GM18951 (cell line): ENCODE measurements at regions not wholly inside any gene's neighbourhood (a gene's known extent, or its start where the extent isn't known, plus 50 kb on each side); places are given as distances from the start of the nearest gene placed in this dataset.

ENCODE experiments used
- POLR2A ChIP-seq: IDR thresholded peaks from 4 replicates; pipeline ENCODE4 v1.6.1; 2011; ENCODE audit warnings: mild to moderate bottlenecking; ENCODE audit not compliant: insufficient read length, insufficient read depth; ENCODE audit errors: extremely low read depth
- in situ Hi-C: fragments of 300-500 bp; cut with MboI; formaldehyde crosslinking; loops from one replicate; pipeline ENCODE4 v1.12.0; 2022; ENCODE audit warnings: low sequenced_read_pairs, mixed read lengths, inconsistent platforms; ENCODE audit not compliant: unreplicated experiment

DNA sequence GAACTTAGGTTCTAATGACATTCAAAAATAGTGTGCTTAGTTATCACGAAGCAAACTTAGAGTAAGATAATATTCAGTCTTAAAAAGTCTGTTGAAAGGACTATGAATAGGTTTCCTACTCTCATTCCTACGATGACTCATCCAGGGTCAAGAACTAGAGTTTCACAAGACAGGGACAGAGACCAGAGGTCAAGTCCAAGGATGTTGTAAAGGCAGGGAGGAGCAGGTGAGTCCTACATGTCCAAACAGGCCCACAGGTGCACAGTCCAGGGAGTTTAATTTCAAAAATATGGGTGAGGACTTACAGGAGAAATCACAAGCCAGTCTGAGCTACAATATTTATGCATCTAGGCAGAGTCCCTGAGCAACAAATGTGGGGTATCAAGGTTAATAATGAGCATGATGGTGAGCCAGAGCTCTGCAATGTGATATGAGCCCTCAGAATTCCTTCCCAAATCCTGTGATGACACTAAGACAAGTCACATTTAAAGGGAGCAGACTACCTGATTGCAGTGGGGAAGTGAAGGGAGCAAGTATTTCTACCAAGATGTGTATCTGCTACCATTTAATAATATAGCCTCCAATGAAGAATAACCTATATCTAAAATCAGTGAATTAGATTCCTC, 100.0 kb upstream of the NRIP1 start:
- no peak for TF ChIP-seq POLR2A
- in situ Hi-C loops, result no loop called here

DNA sequence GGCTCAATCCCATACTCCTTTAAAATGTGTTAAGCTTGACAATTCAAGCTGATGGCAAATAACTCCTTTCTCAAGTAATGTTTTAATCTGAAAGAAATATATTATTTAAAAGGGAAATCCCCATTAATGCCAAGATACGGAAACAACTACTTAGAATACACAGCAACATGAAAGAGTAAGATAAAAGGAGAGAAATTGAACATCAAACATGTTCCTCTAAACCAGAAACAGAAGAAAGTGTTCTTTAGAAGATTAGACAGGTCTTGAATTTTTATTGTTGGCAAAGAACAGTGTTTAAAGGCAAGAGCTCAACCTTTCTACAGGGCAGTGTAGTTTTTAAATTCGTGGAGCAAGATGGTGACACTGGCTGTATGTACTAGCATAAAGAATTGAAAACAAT, 105.8 kb upstream of the NRIP1 start:
- TF ChIP-seq POLR2A, result no peak
- in situ Hi-C loops, result no loop called here

DNA sequence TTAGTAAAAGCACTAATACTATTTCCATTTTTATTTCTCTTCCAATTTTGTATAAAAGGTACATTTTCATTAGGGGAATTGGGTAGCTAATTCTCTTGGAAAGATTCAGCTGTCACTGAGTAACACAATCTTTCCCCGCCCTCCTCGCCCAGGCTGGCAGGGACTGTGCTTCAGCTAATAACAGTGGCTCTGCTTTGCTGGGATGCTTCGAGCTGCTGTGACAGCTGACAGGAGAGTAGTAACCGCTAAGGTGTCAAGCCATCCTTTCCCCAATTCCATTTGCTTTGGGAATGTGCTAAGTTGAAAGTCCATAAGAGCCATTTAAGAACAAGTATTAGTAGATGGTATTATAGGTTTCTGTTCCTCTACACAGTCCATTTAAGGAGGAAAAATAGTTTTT, 106.7 kb upstream of the NRIP1 start:
- in situ Hi-C loops, result no loop called here

DNA sequence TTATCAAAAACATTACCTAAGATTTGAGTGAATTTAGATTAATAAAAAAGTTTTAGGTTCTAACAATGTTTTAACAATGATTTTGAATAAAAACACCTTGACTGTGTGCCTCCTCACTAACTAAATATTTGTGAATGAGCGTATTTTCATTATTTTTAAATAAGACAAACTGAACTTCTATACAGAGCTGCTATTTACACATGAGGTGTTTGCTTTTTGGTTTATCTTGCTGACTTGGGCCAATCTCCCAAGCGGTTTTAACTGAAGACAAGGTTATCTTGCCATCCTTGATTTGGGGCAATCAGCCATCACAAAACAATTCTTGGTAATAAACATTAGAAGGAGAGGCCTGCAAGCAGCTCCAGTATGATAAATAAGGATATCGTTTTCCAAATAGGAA, 108.2 kb upstream of the NRIP1 start:
- in situ Hi-C loops, result no loop called here
- no peak for TF ChIP-seq POLR2A

More for the DNA sequence above, 106.7 kb upstream of the NRIP1 start:
- TF ChIP-seq POLR2A, result no peak

DNA sequence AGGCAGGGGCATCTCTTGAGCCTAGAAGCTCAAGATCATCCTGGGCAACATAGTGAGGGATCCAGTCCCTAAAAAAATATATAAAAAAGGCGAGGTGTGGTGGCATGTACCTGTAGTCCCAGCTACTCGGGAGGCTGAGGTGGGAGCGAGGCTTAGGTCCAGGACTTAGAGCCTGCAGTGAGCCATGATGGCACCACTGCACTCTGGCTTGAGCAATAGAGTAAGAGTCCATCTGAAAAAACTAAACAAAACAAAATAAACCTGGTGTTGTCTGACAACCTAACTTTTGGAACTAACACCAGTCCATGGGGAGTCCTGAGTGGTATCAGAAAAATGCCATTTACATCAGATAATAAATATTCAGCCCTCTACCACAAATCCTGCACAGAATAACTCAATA, 110.1 kb upstream of the NRIP1 start:
- TF ChIP-seq POLR2A, result no peak

DNA sequence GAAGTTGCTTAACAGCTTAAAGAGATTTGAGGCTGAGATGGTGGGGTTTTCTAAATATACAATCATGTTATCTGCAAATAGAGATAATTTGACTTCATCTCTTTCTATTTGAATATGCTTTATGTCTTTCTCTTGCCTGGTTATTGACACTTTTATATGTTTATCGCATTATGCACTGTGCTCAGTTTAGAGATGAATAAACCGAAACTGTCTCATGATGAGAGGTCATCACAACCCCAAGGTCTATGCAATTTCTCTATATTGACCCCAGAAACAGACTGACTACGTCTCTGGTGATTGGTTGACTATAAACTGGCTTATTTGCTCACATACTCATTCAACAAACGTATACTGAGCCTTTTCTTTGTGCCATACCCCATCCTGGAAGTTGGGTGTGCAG, 117.9 kb upstream of the NRIP1 start:
- in situ Hi-C loops, result no loop called here
- no peak for TF ChIP-seq POLR2A

More for the DNA sequence above, 110.1 kb upstream of the NRIP1 start:
- in situ Hi-C loops, result no loop called here

DNA sequence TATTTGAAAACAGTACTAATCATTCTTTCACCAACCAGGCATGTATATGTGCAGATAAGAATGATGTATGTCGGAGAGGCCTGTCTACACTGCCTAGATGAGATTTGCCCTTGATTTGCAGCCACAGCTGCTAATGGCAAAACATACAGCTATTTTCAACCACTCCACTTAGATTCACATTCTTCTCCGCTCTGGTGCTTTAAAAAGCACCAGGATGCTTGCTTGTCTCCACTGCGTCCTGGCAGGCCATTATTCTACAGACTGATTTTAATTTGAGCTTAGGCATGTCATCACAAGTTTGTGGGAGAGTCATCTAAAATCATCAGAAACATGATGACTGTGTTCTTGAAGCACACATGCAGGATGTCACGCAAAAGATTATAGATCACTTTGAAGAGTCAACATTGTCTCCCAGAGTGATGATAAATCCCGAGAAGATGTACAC, 119.0 kb upstream of the NRIP1 start:
- in situ Hi-C loops, result no loop called here
- TF ChIP-seq POLR2A, result no peak

DNA sequence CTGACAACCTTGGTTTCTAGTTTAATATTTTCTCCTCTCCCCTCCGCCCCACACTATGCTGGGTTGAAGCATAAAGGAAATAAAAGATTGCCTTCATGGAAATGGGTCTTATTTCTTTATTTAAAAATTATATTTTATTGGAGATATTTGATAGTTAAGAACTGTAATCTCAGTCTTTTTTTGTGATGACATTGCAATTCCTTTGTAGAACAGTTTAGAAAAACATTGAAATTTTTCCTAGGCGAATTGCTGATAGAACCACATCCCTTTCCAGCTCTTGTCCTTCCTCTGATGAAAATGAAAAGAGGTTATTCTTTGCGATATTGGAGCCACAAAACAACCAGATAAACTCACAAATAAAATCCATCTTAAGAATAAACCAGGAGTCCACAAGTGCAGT, 125.6 kb upstream of the NRIP1 start:
- in situ Hi-C loops, result no loop called here
- TF ChIP-seq POLR2A, result no peak

DNA sequence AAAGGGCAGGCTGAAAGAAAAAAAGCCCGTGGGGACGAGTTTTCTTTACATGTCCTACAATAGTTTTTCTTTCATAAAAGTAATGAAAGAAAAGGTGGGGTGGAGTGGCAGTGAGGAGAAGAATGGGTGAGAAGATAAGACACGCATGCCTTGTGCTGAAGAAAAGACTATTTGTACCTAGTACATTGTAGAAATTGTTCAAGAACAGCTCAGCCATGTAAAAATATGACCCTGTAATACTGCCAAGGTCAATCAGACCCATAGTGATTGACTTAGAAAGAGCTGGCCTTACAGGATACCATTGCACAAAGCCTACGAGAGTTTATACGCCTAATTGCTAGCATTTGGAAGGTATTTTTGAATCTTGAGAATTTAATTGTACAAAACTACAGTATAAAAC, 126.0 kb upstream of the NRIP1 start:
- in situ Hi-C loops, result no loop called here
- no peak for TF ChIP-seq POLR2A

DNA sequence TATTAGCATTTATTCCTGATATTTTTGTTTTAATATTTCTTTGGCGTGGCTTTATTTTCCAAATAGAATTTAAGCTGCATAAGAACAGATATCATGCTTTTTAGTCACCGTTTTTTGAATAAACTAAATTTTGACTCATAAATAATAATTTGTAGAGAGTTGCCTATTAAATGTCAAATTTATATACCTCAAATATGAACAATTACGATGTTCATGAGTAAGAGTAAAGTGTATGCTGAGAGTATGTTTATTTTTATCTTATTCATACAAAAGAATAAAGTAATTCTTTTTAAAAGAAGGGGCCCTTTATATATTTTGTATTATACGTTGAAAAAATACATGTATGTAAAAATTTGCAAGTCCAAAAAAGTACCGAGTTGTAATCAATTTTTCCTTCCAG, 126.5 kb upstream of the NRIP1 start:
- in situ Hi-C loops, result no loop called here
- no peak for TF ChIP-seq POLR2A

DNA sequence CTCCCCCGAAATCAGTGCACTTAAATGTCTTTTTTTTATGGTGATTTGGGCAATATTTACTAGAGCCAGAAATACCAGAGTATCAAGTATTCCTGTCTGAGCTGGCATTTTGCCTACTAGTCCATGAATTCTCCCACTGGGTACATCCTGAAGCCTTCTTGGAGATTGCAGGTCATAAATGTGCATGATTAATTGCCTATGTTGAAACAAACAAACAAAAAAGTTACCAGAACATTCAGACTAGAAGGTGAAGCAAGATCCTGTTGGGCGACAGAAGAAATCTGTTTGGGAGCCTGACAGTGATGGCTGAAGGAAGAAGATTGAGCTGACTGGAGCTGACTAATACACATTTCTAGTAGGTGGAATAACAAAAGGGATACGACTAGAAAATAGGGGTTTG, 127.4 kb upstream of the NRIP1 start:
- in situ Hi-C loops, result no loop called here

DNA sequence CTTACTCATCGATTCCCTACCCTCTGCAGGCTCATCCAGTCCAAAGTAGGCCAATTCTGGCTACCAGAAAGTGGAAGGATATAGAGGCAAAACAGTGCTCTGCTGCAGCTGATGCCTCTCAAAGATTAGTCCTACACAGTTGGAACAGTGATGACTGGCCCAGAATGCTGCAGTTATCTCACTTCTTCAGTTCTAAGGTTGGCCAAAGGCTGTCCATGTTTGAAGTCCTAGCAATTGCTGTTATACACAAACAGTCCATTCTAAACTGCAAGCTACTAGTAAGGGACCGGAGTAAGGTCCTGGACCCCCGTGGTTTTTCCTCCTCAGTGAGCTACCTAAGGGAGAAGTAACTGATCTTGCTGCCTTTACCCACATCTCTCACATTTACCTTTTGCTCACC, 129.1 kb upstream of the NRIP1 start:
- TF ChIP-seq POLR2A, result no peak
- in situ Hi-C loops, result no loop called here

More for the DNA sequence above, 127.4 kb upstream of the NRIP1 start:
- TF ChIP-seq POLR2A, result no peak

DNA sequence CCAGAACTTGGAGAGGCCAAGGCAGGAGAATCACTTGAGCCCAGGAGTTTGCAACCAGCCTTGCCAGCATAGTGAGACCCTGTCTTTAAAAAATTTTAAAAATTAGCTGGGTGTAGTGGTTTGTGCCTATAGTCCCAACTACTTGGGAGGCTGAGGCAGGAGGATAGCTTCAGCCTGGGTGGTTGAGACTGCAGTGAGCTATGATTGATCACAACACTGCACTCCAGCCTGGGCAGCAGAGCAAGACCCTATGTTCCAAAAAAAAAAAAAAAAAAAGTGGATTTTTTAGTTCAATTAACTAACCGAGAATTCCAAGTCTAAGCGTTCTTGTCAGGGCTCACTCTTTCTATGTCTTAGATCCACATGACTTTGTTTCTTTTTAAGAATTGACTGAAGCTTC, 130.3 kb upstream of the NRIP1 start:
- in situ Hi-C loops, result no loop called here
- no peak for TF ChIP-seq POLR2A

DNA sequence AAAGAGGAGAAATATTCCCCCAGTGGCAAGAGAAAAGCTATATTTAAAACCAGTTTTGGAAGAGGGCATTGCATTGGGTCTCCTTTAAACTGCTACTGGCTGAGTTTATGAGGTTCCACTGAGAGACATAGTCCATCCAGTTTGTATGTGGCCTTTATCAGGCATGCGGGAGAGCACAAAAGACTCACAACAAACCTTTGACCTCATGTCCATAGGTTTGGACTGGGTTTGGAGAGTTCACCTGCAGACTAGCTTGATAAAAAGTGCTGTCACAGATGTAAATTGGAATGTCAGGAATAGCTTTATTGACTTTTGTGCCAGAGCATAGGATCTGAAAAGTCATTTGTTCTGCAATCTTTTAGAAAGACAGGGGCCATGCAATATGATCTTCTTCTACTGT, 131.0 kb upstream of the NRIP1 start:
- in situ Hi-C loops, result no loop called here
- no peak for TF ChIP-seq POLR2A

DNA sequence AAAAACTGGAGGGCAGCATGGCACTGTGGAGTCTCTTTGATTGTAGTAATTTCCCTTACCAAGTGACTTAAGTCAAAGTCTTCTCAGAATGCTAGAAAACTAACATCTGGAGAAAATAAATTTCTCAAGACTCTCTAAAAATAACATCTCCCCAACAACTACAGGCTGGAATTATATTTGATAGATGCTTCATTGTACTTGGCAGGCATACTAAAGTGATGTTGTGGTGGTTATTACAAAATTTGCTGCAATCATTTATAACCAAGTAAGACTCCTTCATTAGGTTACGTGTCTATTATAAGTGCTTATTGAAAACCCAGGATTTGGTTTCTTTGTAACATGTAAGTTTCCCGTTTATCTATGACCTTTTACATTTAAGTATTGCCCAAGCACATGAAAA, 132.9 kb upstream of the NRIP1 start:
- no peak for TF ChIP-seq POLR2A
- in situ Hi-C loops, result no loop called here
